HCT116 (cell line): ENCODE measurements at regions not wholly inside any gene's neighbourhood (a gene's known extent, or its start where the extent isn't known, plus 50 kb on each side); places are given as distances from the start of the nearest gene placed in this dataset.

Experiments
- ATAC-seq: fragments of 200-7000 bp; cut with Tn5 transposase; 2 replicates; pipeline ENCODE4 v1.9.1; 2020; ENCODE audit warnings: mild to moderate bottlenecking, moderate library complexity
- BruUV-seq: library from RNA; stranded (reverse); fragments of 400-500 nt; replicated peaks from 2 replicates; lab custom pipeline; 2021; lab: Mats Ljungman, UMichigan
- CTCF ChIA-PET: fragments of 300-600 bp; sonication (Branson Sonifier 250); formaldehyde crosslinking; loops from one replicate; lab custom pipeline; 2021; ENCODE audit warnings: antibody characterized with exemption; lab: Charles Lee
- POLR2A ChIA-PET: fragments of 300-600, 350-600 bp; sonication (Branson Sonifier 250); formaldehyde crosslinking; loops from one replicate; lab custom pipeline; 2021; ENCODE audit warnings: antibody characterized with exemption; lab: Charles Lee
- RAD21 ChIA-PET, 2 experiments: fragments of 300-600 bp; sonication (Branson Sonifier 250); formaldehyde crosslinking; loops; one replicate each; lab custom pipeline; 2023; ENCODE audit warnings: low total read pairs in 2 of 2; ENCODE audit not compliant: uncharacterized antibody in 2 of 2, unreplicated experiment in 2 of 2, low non-redundant PET in 1 of 2; lab: Charles Lee
- DNase-seq: peaks from one replicate; pipeline ENCODE4 v3.0.0-alpha.2; 2010; ENCODE audit warnings: low read depth, low spot score
- H2AFZ ChIP-seq: fragments of 200-600 bp; shearing (Covaris generic), sonication (generic); 2 replicates; pipeline ENCODE4 v1.6.1; 2017; ENCODE audit warnings: low read depth, mixed run types, mixed read lengths, antibody characterized with exemption, low read length; ENCODE audit not compliant: poor library complexity, severe bottlenecking
- H3K27ac ChIP-seq: 2 replicates; pipeline ENCODE4 v1.5.1; 2012; ENCODE audit warnings: low read depth, low read length
- H3K27me3 ChIP-seq: fragments of 200-600 bp; sonication (generic); 2 replicates; pipeline ENCODE4 v1.6.1; 2016; ENCODE audit warnings: mixed run types, low read length, mixed read lengths; ENCODE audit not compliant: insufficient read depth
- H3K36me3 ChIP-seq, 2 experiments: fragments of 200-500 bp in 1 of 2; fragments of 200-600 bp in 1 of 2; sonication (Bioruptor generic) in 1 of 2; sonication (generic) in 1 of 2; 2 replicates each; pipeline versions ENCODE4 v1.5.1 to v1.6.1; 2014 to 2016; ENCODE audit warnings: low read length in 2 of 2, inconsistent platforms in 1 of 2, mixed read lengths in 1 of 2, mixed run types in 1 of 2; ENCODE audit not compliant: insufficient read depth in 2 of 2, control insufficient read depth in 1 of 2
- H3K4me1 ChIP-seq, 2 experiments: fragments of 200-600 bp in 1 of 2; sonication (generic) in 1 of 2; 2 replicates each; pipeline versions ENCODE4 v1.5.1 to v1.6.1; 2012 to 2017; ENCODE audit warnings: low read length in 2 of 2, inconsistent platforms in 1 of 2, mild to moderate bottlenecking in 1 of 2, mixed read lengths in 1 of 2, mixed run types in 1 of 2, moderate library complexity in 1 of 2; ENCODE audit not compliant: insufficient read depth in 2 of 2, control insufficient read depth in 1 of 2
- H3K4me2 ChIP-seq: fragments of 200-600 bp; sonication (generic); 2 replicates; pipeline ENCODE4 v1.6.1; 2017; ENCODE audit warnings: mixed run types, low read length, mixed read lengths
- H3K4me3 ChIP-seq, 2 experiments: fragments of 200-600 bp in 1 of 2; sonication (generic) in 1 of 2; replicated peaks in 1 of 2; 2 replicates each; pipeline ENCODE4 v1.5.1; 2011 to 2016; ENCODE audit warnings: low read length in 2 of 2, control low read depth in 1 of 2, low read depth in 1 of 2, mild to moderate bottlenecking in 1 of 2, mixed read lengths in 1 of 2, mixed run types in 1 of 2
- H3K79me2 ChIP-seq: fragments of 200-600 bp; sonication (generic); 2 replicates; pipeline ENCODE4 v1.6.1; 2017; ENCODE audit warnings: mild to moderate bottlenecking, mixed run types, low read length, moderate library complexity, mixed read lengths; ENCODE audit not compliant: insufficient read depth
- H3K9ac ChIP-seq: fragments of 200-600 bp; sonication (generic); 2 replicates; pipeline ENCODE4 v1.6.1; 2016; ENCODE audit warnings: low read length, mixed read lengths
- H3K9me2 ChIP-seq: fragments of 200-600 bp; sonication (generic), shearing (Covaris generic); 2 replicates; pipeline ENCODE4 v1.6.1; 2017; ENCODE audit warnings: mixed run types, mild to moderate bottlenecking, moderate library complexity; ENCODE audit not compliant: insufficient read depth
- H3K9me3 ChIP-seq, 2 experiments: fragments of 200-500 bp in 1 of 2; fragments of 200-600 bp in 1 of 2; sonication (Bioruptor generic) in 1 of 2; sonication (generic) in 1 of 2; 2 replicates each; pipeline ENCODE4 v1.6.1; 2014 to 2017; ENCODE audit warnings: low read length in 2 of 2, mixed read lengths in 2 of 2, inconsistent platforms in 1 of 2, low read depth in 1 of 2, mild to moderate bottlenecking in 1 of 2, mixed run types in 1 of 2, moderate library complexity in 1 of 2; ENCODE audit not compliant: control insufficient read depth in 1 of 2, insufficient read depth in 1 of 2
- H4K20me1 ChIP-seq: fragments of 200-600 bp; sonication (generic), shearing (Covaris generic); 2 replicates; pipeline ENCODE4 v1.6.1; 2017; ENCODE audit warnings: mixed run types, mild to moderate bottlenecking, moderate library complexity; ENCODE audit not compliant: insufficient read depth
- CBX3 ChIP-seq: IDR thresholded peaks from 2 replicates; pipeline ENCODE4 v1.6.1; 2012; ENCODE audit warnings: low read depth
- CTCF ChIP-seq, 3 experiments: fragments of 200-600 bp in 1 of 3; sonication (generic) in 1 of 3; IDR thresholded peaks in 2 of 3; conservative IDR thresholded peaks in 1 of 3; 2 replicates each; pipeline ENCODE4 v1.5.1; 2012 to 2017; ENCODE audit warnings: low read depth in 2 of 3, low read length in 2 of 3, antibody characterized with exemption in 1 of 3, borderline replicate concordance in 1 of 3, control low read depth in 1 of 3, mild to moderate bottlenecking in 1 of 3, mixed read lengths in 1 of 3, mixed run types in 1 of 3, moderate library complexity in 1 of 3; ENCODE audit not compliant: insufficient read depth in 1 of 3
- EGR1 ChIP-seq: IDR thresholded peaks from 2 replicates; pipeline ENCODE4 v1.6.1; 2012; ENCODE audit warnings: low read depth
- FOSL1 ChIP-seq: IDR thresholded peaks from 2 replicates; pipeline ENCODE4 v1.6.1; 2012; ENCODE audit warnings: low read depth
- JUND ChIP-seq: IDR thresholded peaks from 2 replicates; pipeline ENCODE4 v1.6.1; 2012
- MAX ChIP-seq: IDR thresholded peaks from 2 replicates; pipeline ENCODE4 v1.6.1; 2012
- POLR2A ChIP-seq: IDR thresholded peaks from 2 replicates; pipeline ENCODE4 v1.7.0; 2011; ENCODE audit warnings: borderline replicate concordance; ENCODE audit not compliant: insufficient read depth, insufficient read length; ENCODE audit errors: extremely low read depth
- RAD21 ChIP-seq: IDR thresholded peaks from 2 replicates; pipeline ENCODE4 v1.6.1; 2012; ENCODE audit warnings: low read depth, mild to moderate bottlenecking
- SIN3A ChIP-seq: IDR thresholded peaks from 2 replicates; pipeline ENCODE4 v1.6.1; 2012; ENCODE audit warnings: low read depth
- SP1 ChIP-seq: IDR thresholded peaks from 2 replicates; pipeline ENCODE4 v1.6.1; 2012; ENCODE audit warnings: low read depth
- TCF7L2 ChIP-seq: IDR thresholded peaks from 2 replicates; pipeline ENCODE4 v1.7.0; 2011; ENCODE audit warnings: borderline replicate concordance, inconsistent platforms; ENCODE audit not compliant: insufficient read depth, insufficient read length; ENCODE audit errors: extremely low read depth
- ZFX ChIP-seq: fragments of 450-650 bp; IDR thresholded peaks from 2 replicates; pipeline ENCODE4 v1.6.1; 2017
- ZNF274 ChIP-seq: fragments of 200-500 bp; sonication (Bioruptor generic); IDR thresholded peaks from 2 replicates; pipeline ENCODE4 v1.6.1; 2014; ENCODE audit warnings: mild to moderate bottlenecking, low read depth, low read length, inconsistent platforms
- intact Hi-C: fragments of 100-400 bp; cut with micrococcal nuclease; formaldehyde crosslinking; loops from 2 replicates; pipeline ENCODE4 v1.10.0; 2022

GRCh38 chr6:95685822-95686221, 108.5 kb downstream of the MANEA start (continued):
- TF ChIP-seq ZFX (no peak), CTCF (IDR thresholded peaks at IDR 0.05 in 2 of 3, conservative IDR thresholded peaks at IDR 0.05 in 1 of 3; ENCODE audit: borderline replicate concordance in 1 of 3, insufficient read depth in 1 of 3, low read depth in 2 of 3, low read length in 2 of 3) (no peak), TCF7L2 (no peak), CBX3 (no peak), MAX (no peak), EGR1 (no peak), SP1 (no peak), ZNF274 (no peak), POLR2A (no peak), FOSL1 (no peak), SIN3A (no peak), JUND (no peak)

- no peaks in the 10 kb centered on the region for H3K27me3 ChIP-seq
- ATAC-seq (no peak), DNase-seq (no peak)
- no peak for TF ChIP-seq RAD21
- TF ChIP-seq FOSL1: no peak
- no peak for TF ChIP-seq CBX3
- TF ChIP-seq SIN3A: no peak
- no peaks in the 10 kb centered on the region for H3K36me3 ChIP-seq
- RAD21 ChIA-PET: no interaction called here
- H3K4me1 ChIP-seq: no peaks in the 10 kb centered on the region
- H3K4me2 ChIP-seq: no peak overlapping the region
- no peak overlapping the region for H3K27ac ChIP-seq
- no TSS peak for BruUV-seq
- CTCF ChIA-PET: no interaction called here
- H3K9me2 ChIP-seq: no peaks in the 10 kb centered on the region
- H3K9ac ChIP-seq: no peak overlapping the region
- H2AFZ ChIP-seq: no peak overlapping the region
- POLR2A ChIA-PET: no interaction called here
- no peak overlapping the region for H3K4me3 ChIP-seq
- no peaks in the 10 kb centered on the region for H3K79me2 ChIP-seq
- no peaks in the 10 kb centered on the region for H4K20me1 ChIP-seq
- H3K9me3 ChIP-seq: no peaks in the 10 kb centered on the region
- intact Hi-C loops: no loop called here
Measured at GRCh38 chr6:95686272-95686671, 108.9 kb downstream of the MANEA start.
